Endothelial cell of umbilical vein (primary cell): ENCODE measurements at regions not wholly inside any gene's neighbourhood (a gene's known extent, or its start where the extent isn't known, plus 50 kb on each side); places are given as distances from the start of the nearest gene placed in this dataset.

Source experiments
- BruUV-seq: library from RNA; stranded (reverse); fragments of 400-500 nt; replicated peaks from 2 replicates; lab custom pipeline; 2021; lab: Mats Ljungman, UMichigan
- CTCF ChIA-PET: fragments of 300-600, 350-600 bp; sonication (Branson Sonifier 250); formaldehyde crosslinking; loops from one replicate; lab custom pipeline; 2021; ENCODE audit warnings: antibody characterized with exemption, inconsistent platforms; lab: Charles Lee
- POLR2A ChIA-PET: fragments of 300-600, 350-600 bp; sonication (Branson Sonifier 250); formaldehyde crosslinking; loops from one replicate; lab custom pipeline; 2021; ENCODE audit warnings: antibody characterized with exemption, inconsistent platforms; lab: Charles Lee
- DNase-seq: peaks from one replicate; pipeline ENCODE4 v3.0.0-alpha.2; 2011; ENCODE audit warnings: low read depth, low spot score
- FAIRE-seq: peaks from 2 replicates; lab custom pipeline; 2011; peaks lifted over from hg19 to GRCh38; lab: Jason Lieb, UNC
- H2AFZ ChIP-seq: 2 replicates; pipeline ENCODE4 v1.6.0; 2012; ENCODE audit warnings: low read depth, low read length, control low read depth, inconsistent platforms
- H3K27ac ChIP-seq: 2 replicates; pipeline ENCODE4 v1.5.1; 2011; ENCODE audit warnings: low read depth, mild to moderate bottlenecking, control low read depth, low read length, moderate library complexity; ENCODE audit not compliant: insufficient read depth
- H3K27me3 ChIP-seq, 2 experiments: 2 replicates each; pipeline versions ENCODE4 v1.6.0 to v1.6.1; 2011; ENCODE audit warnings: low read length in 2 of 2, mixed read lengths in 1 of 2; ENCODE audit not compliant: control insufficient read depth in 2 of 2, insufficient read depth in 2 of 2
- H3K36me3 ChIP-seq, 2 experiments: 2 replicates in 1 of 2; 3 replicates in 1 of 2; pipeline ENCODE4 v1.5.1; 2011; ENCODE audit warnings: low read length in 2 of 2, mild to moderate bottlenecking in 1 of 2, moderate library complexity in 1 of 2; ENCODE audit not compliant: control insufficient read depth in 2 of 2, insufficient read depth in 2 of 2; ENCODE audit errors: extremely low read depth in 1 of 2
- H3K4me1 ChIP-seq: 3 replicates; pipeline ENCODE4 v1.5.1; 2011; ENCODE audit warnings: mild to moderate bottlenecking, low read length; ENCODE audit not compliant: control insufficient read depth, insufficient read depth; ENCODE audit errors: extremely low read depth
- H3K4me2 ChIP-seq: 2 replicates; pipeline ENCODE4 v1.6.1; 2011; ENCODE audit warnings: low read length, control low read depth, mixed read lengths; ENCODE audit not compliant: insufficient read depth
- H3K4me3 ChIP-seq, 3 experiments: fragments of 200-600 bp in 1 of 3; sonication (generic), shearing (Covaris generic) in 1 of 3; replicated peaks in 1 of 3; 2 replicates each; pipeline ENCODE4 v1.5.1; 2011 to 2016; ENCODE audit warnings: control low read depth in 3 of 3, low read length in 3 of 3, mild to moderate bottlenecking in 2 of 3, inconsistent platforms in 1 of 3, low read depth in 1 of 3, moderate library complexity in 1 of 3; ENCODE audit not compliant: insufficient read depth in 1 of 3
- H3K79me2 ChIP-seq: 2 replicates; pipeline ENCODE4 v1.6.0; 2012; ENCODE audit warnings: low read length, inconsistent platforms; ENCODE audit not compliant: control insufficient read depth, insufficient read depth
- H3K9ac ChIP-seq: replicated peaks from 2 replicates; pipeline ENCODE3; 2011; ENCODE audit warnings: low read length, control low read depth; ENCODE audit not compliant: insufficient read depth; ENCODE audit errors: extremely low read depth
- H3K9me1 ChIP-seq: replicated peaks from 3 replicates; pipeline ENCODE4 v1.6.0; 2011; ENCODE audit warnings: mild to moderate bottlenecking, low read length; ENCODE audit not compliant: control insufficient read depth, insufficient read depth; ENCODE audit errors: extremely low read depth
- H3K9me3 ChIP-seq: replicated peaks from 2 replicates; pipeline ENCODE4 v1.5.1; 2012; ENCODE audit warnings: low read length, inconsistent platforms; ENCODE audit not compliant: control insufficient read depth, insufficient read depth
- H4K20me1 ChIP-seq: replicated peaks from 2 replicates; pipeline ENCODE3; 2011; ENCODE audit warnings: mild to moderate bottlenecking, low read length; ENCODE audit not compliant: control insufficient read depth, insufficient read depth; ENCODE audit errors: extremely low read depth
- EZH2 ChIP-seq: IDR thresholded peaks from 2 replicates; pipeline ENCODE4 v1.6.1; 2012; ENCODE audit warnings: borderline replicate concordance, low read depth, mild to moderate bottlenecking, moderate library complexity, low read length, inconsistent platforms; ENCODE audit not compliant: severe bottlenecking
- FOS ChIP-seq: IDR thresholded peaks from 2 replicates; pipeline ENCODE4 v1.6.1; 2011; ENCODE audit warnings: mild to moderate bottlenecking, low read length, moderate library complexity, borderline replicate concordance; ENCODE audit not compliant: insufficient read depth
- GATA2 ChIP-seq: IDR thresholded peaks from 2 replicates; pipeline ENCODE4 v1.7.0; 2011; ENCODE audit warnings: low read depth, mild to moderate bottlenecking, moderate library complexity, mixed read lengths, low read length; ENCODE audit not compliant: insufficient read length, insufficient read depth
- JUN ChIP-seq: IDR thresholded peaks from 2 replicates; pipeline ENCODE4 v1.6.1; 2011; ENCODE audit warnings: borderline replicate concordance, low read depth; ENCODE audit not compliant: insufficient read length, insufficient read depth
- MYC ChIP-seq: IDR thresholded peaks from one replicate; pipeline ENCODE4 v1.6.1; 2011; ENCODE audit warnings: mild to moderate bottlenecking, low read depth, low read length
- POLR2A ChIP-seq: IDR thresholded peaks from 2 replicates; pipeline ENCODE4 v1.6.1; 2012; ENCODE audit warnings: low read depth, mild to moderate bottlenecking, control low read depth, low read length
- POLR2AphosphoS5 ChIP-seq: IDR thresholded peaks from 2 replicates; pipeline ENCODE4 v1.6.1; 2012; ENCODE audit warnings: low read depth, mild to moderate bottlenecking, control low read depth, low read length, moderate library complexity; ENCODE audit not compliant: insufficient read depth
- dilution Hi-C: fragments of 300-500 bp; cut with MboI; formaldehyde crosslinking; loops from one replicate; pipeline ENCODE4 v1.15.0; 2019; ENCODE audit warnings: low sequenced_read_pairs; ENCODE audit not compliant: extremely low pct_ligation_motif_present
- intact Hi-C: fragments of 100-400 bp; cut with micrococcal nuclease; formaldehyde crosslinking; loops from one replicate; pipeline ENCODE4 v1.10.0; 2022
- TF ChIP-seq, protein P1 (sequence below): IDR thresholded peaks from 2 replicates; pipeline ENCODE4 v1.6.1; 2011; ENCODE audit not compliant: insufficient read depth, insufficient read length
- TF ChIP-seq, protein P2 (sequence below), 2 donors: IDR thresholded peaks; 1 replicate in 1 of 2; 2 replicates in 1 of 2; pipeline ENCODE4 v1.5.1; 2011; ENCODE audit warnings: low read length in 2 of 2, mild to moderate bottlenecking in 2 of 2, moderate library complexity in 2 of 2, control low read depth in 1 of 2, inconsistent platforms in 1 of 2, low read depth in 1 of 2; ENCODE audit not compliant: insufficient read depth in 1 of 2; ENCODE audit errors: extremely low read depth in 1 of 2

DNA sequence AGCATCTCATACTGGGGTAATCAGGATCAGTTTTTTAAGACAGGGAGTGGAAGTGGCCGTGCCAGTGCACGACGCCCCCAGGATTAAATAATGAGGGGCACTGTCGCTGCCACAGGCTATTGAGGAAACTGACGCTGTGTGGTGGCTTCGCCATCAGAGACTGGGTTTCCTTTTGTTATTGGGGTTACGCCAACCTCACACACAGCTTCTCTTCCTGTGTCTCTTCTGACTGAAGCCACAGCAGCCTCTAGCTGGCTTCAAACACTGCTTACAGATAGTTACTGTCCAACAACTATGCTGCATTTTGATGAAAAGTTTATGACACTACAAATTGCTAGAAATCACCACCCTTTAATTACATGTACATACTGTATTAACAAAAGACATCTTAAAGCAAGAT, 521.9 kb upstream of the SALL3 start:
- Histone ChIP-seq H4K20me1 (no peaks in the 10 kb centered on the region), H3K9me1 (no peaks in the 10 kb centered on the region), H3K4me2 (no peak overlapping the region), H3K27ac (no peak overlapping the region), H2AFZ (no peak overlapping the region), H3K36me3 (no peaks in the 10 kb centered on the region), H3K79me2 (no peaks in the 10 kb centered on the region), H3K27me3 (no peaks in the 10 kb centered on the region), H3K4me1 (no peaks in the 10 kb centered on the region), H3K9me3 (peaks cover 16% of the 10 kb centered on the region), H3K4me3 (no peak overlapping the region), H3K9ac (no peak overlapping the region)
- CTCF ChIA-PET, result no interaction called here
- no TSS peak for BruUV-seq
- dilution Hi-C loops, result no loop called here
- DNase-seq (no peak), FAIRE-seq (no peak)
- POLR2A ChIA-PET, result no interaction called here
- TF ChIP-seq, protein P1, sequence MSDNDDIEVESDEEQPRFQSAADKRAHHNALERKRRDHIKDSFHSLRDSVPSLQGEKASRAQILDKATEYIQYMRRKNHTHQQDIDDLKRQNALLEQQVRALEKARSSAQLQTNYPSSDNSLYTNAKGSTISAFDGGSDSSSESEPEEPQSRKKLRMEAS, result no peak
- TF ChIP-seq FOS, result no peak
- no peak for TF ChIP-seq MYC
- no peak for TF ChIP-seq GATA2
- TF ChIP-seq EZH2, result no peak
- TF ChIP-seq, protein P2, sequence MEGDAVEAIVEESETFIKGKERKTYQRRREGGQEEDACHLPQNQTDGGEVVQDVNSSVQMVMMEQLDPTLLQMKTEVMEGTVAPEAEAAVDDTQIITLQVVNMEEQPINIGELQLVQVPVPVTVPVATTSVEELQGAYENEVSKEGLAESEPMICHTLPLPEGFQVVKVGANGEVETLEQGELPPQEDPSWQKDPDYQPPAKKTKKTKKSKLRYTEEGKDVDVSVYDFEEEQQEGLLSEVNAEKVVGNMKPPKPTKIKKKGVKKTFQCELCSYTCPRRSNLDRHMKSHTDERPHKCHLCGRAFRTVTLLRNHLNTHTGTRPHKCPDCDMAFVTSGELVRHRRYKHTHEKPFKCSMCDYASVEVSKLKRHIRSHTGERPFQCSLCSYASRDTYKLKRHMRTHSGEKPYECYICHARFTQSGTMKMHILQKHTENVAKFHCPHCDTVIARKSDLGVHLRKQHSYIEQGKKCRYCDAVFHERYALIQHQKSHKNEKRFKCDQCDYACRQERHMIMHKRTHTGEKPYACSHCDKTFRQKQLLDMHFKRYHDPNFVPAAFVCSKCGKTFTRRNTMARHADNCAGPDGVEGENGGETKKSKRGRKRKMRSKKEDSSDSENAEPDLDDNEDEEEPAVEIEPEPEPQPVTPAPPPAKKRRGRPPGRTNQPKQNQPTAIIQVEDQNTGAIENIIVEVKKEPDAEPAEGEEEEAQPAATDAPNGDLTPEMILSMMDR (IDR thresholded peaks at IDR 0.05; ENCODE audit: extremely low read depth in 1 of 2, insufficient read depth in 1 of 2, low read depth in 1 of 2, low read length in 2 of 2), result no peak
- no peak for TF ChIP-seq JUN
- TF ChIP-seq POLR2AphosphoS5, result no peak
- no peak for TF ChIP-seq POLR2A
- intact Hi-C loops, result no loop called here
